ENCODE measurements at regions not wholly inside any gene's neighbourhood (a gene's known extent, or its start where the extent isn't known, plus 50 kb on each side); places are given as distances from the start of the nearest gene placed in this dataset.

DNA sequence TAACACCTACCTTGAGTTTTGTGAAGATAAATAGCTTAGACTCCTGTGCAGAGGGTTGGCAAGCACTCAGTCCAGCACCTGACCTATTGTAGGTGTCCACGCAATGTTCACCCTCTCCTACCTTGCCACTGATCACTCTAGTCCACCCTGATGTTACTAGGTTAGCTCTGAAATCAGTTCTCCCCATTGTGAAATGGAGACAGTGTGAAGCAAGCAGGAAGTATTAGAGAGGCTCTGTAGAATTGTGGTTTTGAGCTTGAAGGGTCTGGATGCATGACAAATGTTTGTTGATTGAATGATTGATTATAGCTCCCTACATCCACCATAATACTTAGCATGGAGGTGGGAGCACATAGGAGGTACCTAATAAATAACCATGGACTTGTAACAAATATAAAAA lies 199.7 kb downstream of the RPLP1 start:
- TF ChIP-seq EZH2phosphoT487 (IDR thresholded peaks at IDR 0.05; ENCODE audit: low read length), result no peak
- TF ChIP-seq, protein P1, sequence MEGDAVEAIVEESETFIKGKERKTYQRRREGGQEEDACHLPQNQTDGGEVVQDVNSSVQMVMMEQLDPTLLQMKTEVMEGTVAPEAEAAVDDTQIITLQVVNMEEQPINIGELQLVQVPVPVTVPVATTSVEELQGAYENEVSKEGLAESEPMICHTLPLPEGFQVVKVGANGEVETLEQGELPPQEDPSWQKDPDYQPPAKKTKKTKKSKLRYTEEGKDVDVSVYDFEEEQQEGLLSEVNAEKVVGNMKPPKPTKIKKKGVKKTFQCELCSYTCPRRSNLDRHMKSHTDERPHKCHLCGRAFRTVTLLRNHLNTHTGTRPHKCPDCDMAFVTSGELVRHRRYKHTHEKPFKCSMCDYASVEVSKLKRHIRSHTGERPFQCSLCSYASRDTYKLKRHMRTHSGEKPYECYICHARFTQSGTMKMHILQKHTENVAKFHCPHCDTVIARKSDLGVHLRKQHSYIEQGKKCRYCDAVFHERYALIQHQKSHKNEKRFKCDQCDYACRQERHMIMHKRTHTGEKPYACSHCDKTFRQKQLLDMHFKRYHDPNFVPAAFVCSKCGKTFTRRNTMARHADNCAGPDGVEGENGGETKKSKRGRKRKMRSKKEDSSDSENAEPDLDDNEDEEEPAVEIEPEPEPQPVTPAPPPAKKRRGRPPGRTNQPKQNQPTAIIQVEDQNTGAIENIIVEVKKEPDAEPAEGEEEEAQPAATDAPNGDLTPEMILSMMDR (IDR thresholded peaks at IDR 0.05; ENCODE audit: low read length), result no peak

Measured in MM.1S (cell line).